GM19023 (cell line): ENCODE measurements at regions not wholly inside any gene's neighbourhood (a gene's known extent, or its start where the extent isn't known, plus 50 kb on each side); places are given as distances from the start of the nearest gene placed in this dataset.
"Not testable (repeated sequence)": the region's sequence is repeated elsewhere in the genome, so short reads cannot be mapped to it uniquely, and the experiment has no call there.

Experiments
- ATAC-seq: cut with Tn5 transposase; IDR thresholded peaks from one replicate; pipeline ENCODE4 v1.9.1; 2021; ENCODE audit warnings: mild to moderate bottlenecking, moderate library complexity; ENCODE audit not compliant: unreplicated experiment

DNA sequence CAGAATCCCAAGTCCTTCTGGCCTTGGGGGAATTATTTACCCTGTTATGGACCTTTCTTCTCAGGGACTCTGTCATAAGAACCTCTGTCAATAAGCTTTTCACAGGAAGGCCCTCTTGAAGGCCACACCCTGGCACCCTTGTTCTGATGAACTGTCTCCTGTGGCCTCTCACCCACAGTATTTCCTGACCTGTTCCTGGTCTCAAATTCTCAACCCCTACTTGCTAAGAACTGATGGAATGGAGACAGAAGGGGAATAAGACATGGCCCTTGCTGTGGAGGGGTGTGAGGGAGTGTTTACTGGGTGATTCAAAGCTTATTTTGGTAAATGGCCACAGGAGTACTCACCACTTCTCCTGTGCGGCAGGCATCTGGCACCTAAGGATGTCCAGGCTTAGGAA, 1082.9 kb downstream of the BCL11B start:
- no peak for ATAC-seq

DNA sequence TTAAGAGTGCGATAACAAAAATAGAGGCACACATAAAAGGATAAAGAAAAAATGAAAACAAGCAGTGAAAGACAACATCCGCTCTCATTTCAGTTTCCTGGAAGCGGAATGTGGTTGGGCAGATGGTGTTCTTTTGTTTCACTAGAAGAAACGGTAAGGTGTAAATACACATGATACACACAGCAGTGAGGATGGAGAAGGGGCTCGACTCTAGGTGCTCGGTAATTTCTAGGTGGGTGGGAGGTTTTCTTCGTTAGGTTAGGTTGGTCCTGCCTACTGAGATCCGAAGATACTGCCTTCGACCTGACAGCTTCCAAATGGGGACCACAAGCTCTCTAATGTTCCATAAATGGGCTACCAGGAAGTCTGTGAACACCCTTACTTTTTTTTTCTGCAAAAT, 1082.5 kb downstream of the BCL11B start:
- no peak for ATAC-seq

- no peak for ATAC-seq
Measured at GRCh38 chr14:98189944-98190343, 1082.1 kb downstream of the BCL11B start.

DNA sequence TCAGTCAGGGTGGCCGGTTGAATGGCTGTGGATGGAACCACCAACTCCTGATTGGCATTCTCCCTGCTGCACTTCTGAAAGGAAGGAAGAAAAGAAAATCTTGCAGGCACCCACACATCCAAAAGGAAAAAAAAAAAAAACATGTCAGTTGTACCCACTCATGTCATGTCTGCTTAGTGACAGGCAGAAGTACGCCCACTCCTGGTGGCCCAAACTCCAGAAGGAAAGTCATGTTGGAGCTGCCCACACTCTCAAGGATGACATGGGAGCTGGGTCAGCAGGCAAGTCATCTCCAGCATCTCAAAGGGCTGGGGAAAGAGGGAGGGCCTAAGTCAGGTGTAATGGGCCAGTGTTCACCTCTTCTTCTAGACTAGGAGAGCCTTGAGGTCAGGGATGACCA, 1079.1 kb downstream of the BCL11B start:
- no peak for ATAC-seq

DNA sequence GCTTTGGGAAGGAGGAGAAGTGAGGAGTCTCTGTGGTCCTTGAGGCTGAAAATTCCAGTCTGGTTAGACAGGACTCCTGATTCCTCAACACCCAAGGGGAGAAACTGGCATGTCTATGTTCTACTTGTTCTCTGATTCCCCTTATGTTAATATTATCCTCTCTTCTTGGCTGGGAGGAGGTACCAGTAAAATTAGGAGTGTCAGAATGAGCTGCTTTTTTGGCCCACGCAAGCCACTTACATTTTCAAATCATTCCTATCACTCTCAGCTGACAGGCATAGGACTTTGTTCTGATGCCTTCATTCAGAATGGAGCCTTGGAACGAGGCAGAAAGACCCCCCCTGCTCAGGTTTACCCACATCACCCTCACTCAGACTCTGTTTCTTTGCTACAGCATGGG, 1077.2 kb downstream of the BCL11B start:
- no peak for ATAC-seq

DNA sequence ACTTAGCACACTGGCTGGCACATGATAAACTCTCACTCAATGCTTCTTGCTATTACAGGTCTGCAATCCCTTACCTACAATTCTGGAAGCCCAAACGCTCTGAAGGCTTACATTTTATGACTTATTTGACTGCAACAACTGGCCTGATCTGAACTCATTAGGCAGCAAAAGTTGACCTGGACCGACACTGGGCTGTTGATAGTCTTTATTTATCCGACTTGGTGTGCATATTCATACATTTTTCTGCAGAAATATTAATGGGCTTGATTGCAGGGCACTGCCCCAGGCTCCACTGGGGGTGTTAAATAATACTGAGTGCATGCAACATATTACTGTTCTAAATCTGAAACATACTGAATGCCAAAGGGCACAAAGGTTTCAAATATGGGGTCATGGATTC, 1076.7 kb downstream of the BCL11B start:
- no peak for ATAC-seq

- ATAC-seq, result no peak
Measured at GRCh38 chr14:98197933-98198332, 1074.1 kb downstream of the BCL11B start.

DNA sequence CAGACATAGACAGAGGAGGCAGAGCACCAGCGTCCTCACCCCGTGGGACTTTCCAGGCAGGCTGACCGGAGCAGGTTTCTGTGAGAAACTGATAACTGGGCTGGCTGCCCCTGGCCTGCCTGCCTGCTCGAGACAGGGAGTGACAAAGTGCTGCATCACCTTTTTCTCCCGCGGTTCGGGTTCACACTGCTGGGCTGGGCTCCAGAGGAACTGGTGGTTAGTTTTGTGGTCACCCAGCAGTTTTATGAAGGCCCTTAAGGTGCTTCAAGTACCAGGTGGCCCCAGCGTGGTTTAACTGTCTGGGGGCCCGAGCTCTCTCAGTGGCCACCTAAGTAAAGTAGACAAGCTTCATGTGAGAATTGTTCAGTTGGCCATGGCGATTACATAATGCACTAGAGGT, 1073.6 kb downstream of the BCL11B start:
- ATAC-seq, result no peak

GRCh38 chr14:98200601-98201000, 1071.4 kb downstream of the BCL11B start:
- ATAC-seq, result no peak

DNA sequence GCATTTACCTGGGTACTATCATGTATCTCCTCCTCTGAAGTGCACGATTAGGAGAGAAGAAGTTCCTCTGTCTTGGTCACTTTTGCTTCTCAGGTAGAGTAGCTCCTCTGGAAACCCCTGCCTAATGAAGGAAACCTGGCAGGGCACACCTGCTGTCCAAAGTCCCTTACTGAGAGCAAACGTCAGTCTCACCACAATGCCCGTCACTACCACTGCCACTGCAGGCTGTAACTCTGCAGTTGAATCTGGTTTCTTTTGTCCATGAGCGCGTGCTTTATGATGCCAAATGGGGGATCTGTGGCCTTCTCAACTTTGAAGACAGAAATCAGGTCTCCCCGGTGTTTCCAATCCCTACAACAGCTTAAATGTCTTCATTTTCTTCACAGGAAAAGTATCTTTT, 1068.6 kb downstream of the BCL11B start:
- no peak for ATAC-seq

DNA sequence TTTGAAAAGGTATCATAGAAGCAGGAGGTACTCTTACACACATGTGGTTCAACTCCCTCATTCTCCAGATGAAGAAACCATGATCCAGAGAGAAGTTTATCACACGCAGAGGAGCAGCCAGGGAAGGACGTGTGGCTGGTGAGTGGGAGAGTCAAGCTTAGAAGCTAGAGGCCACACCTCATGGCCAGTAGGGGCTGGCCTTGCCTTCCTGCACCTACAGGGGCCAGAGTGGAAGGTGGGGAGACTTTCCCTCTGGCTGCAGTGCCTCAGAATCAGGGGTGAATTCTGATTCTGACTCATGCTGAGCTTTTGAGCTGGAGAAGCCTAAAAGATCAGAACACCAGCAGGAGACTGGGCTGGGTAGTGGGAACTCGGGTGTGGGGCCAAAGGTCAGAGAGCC, 1067.9 kb downstream of the BCL11B start:
- ATAC-seq, result no peak

- no peak for ATAC-seq
Measured at GRCh38 chr14:98207415-98207814, 1064.6 kb downstream of the BCL11B start.

DNA sequence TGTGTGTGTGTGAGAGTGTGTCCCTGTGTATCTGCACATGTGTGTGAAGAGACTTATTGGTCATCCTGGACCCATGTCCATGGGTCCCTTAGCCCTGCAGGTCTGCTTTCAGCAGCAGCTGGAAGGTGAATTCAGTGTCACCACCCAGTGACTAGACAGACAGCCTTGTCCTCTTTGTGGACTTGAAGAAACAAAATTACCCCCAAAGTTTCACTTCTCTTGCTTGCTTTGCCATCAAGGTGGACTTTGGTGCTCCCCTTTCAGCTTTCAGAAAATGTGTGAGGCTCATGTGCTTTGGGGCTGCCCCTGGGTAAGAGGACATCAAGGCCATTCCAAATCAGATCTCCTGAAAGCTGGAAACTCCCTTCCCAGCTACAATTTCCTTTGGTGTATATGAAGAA, 1063.8 kb downstream of the BCL11B start:
- ATAC-seq, result no peak

GRCh38 chr14:98208943-98209342, 1063.1 kb downstream of the BCL11B start:
- no peak for ATAC-seq

DNA sequence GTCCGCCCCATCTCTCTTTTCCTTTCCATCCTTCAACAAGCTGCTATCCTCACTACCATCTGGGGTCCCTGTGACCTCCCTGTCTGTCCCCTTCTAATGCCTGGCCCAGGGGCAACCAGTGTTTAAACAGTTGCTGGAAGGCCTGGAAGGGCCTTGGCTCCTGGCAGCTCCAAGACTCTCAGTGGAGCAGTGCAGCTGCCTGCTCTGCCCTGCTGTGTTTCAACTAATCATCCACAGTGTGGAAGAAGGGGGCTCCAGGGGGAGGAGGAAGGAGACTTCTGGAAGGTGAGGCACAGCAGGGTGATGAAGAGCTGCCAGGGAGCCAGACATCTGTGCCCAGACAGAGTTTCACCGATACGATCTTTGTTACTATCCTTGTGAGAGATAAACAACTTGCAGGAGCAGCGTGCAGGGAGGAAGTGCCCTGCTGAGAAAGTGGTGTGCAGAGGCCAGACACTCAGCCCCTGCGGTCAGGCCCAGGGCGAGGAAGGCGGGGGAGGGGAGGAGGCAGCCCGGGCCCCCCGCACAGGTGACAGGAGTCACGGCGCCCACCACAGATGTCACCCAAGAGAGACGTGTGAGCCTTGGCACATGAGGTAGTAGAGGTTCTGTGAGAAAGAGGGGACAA, 1061.8 kb downstream of the BCL11B start:
- no peak for ATAC-seq

DNA sequence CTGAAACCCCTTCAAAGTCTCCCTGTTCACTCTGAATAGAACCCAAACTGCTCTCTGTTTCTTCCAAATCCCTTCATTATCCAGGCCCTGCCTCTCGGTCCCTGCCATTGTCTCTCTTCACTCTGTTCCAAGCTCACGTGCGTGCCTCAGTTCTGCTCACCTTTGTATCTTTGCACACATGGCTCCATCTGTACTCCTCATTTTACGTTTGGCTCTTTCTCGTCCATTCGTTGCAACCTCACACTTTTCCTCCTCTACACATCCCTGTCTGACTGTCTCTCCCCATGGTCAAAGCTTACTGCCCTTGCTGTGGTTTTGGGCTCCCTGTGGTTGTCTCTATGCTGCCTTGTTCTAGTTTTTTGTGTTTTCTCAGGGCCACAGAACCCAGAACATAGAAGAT, 1054.5 kb downstream of the BCL11B start:
- ATAC-seq, result no peak

- no peak for ATAC-seq
Measured at GRCh38 chr14:98218218-98218617, 1053.8 kb downstream of the BCL11B start.

DNA sequence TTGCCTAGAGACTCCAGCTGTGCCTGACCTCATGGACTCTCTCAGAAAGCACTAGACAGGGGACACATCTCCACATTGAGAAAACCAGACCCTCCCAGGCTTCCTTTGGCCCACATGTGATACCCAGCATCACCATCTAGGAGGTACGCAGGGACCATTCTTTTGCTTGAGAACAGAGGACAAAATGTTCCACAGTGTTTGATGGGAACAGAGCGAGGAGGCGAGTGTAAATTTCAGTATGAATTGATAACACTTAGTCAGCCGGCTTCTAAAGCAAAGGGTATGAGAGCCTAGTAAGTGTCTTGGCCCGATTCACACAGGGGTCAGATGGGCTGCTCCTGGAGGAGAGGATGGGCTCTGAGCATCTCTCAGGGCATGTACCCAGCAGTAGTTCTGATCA, 1052.4 kb downstream of the BCL11B start:
- ATAC-seq, result no peak

GRCh38 chr14:98223106-98223505, 1048.9 kb downstream of the BCL11B start:
- no peak for ATAC-seq

DNA sequence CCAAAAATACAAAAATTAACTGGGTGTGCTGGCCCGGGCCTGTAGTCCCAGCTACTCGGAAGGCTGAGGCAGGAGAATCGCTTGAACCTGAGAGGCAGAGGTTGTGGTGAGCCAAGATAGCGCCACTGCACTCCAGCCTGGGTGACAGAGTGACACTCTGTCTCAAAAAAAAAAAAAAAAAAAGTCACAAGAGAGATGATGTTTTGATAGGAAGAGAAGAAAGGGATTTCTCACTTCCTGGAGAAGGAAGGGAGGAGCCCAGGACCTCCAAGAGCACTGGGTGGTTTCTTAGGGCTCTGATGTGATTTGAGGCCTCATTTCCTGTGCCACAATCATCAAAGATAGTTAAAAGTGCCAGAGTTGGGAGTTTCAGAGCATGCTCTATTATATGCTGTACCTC, 1048.3 kb downstream of the BCL11B start:
- ATAC-seq, result not testable (repeated sequence)

GRCh38 chr14:98226411-98226810, 1045.6 kb downstream of the BCL11B start:
- no peak for ATAC-seq

GRCh38 chr14:98227000-98227726, 1044.8 kb downstream of the BCL11B start:
- ATAC-seq, result peak; percentile 62

- no peak for ATAC-seq
Measured at GRCh38 chr14:98227727-98228111, 1044.3 kb downstream of the BCL11B start.
